ENCODE measurements at regions not wholly inside any gene's neighbourhood (a gene's known extent, or its start where the extent isn't known, plus 50 kb on each side); places are given as distances from the start of the nearest gene placed in this dataset.

GRCh38 chr1:229028987-229029878, 241.7 kb upstream of the RAB4A start:
- 100% methylated on average over 8 of the region's 10 CpGs for WGBS (ENCODE audit: insufficient coverage)

GRCh38 chr1:229029879-229030235, 241.1 kb upstream of the RAB4A start:
- TF ChIP-seq CTCF (IDR thresholded peaks at IDR 0.05): no peak
- Histone ChIP-seq H3K9me3 (ENCODE audit: control insufficient read depth, insufficient read depth, low read length) (no peaks in the 10 kb centered on the region), H3K4me1 (ENCODE audit: control insufficient read depth, insufficient read depth, low read length) (peaks cover 51% of the 10 kb centered on the region), H3K27ac (ENCODE audit: low read length) (no peak overlapping the region), H3K4me3 (ENCODE audit: low read length) (no peak overlapping the region), H3K27me3 (ENCODE audit: control insufficient read depth, insufficient read depth, low read length) (no peaks in the 10 kb centered on the region), H3K36me3 (ENCODE audit: control insufficient read depth, insufficient read depth, low read length) (no peaks in the 10 kb centered on the region)
- Mint-ChIP-seq H3K4me3 (no peak overlapping the region), H3K9me3 (no peaks in the 10 kb centered on the region), H3K27ac (no peak overlapping the region), H3K4me1 (peaks cover 26 to 33% of the 10 kb centered on the region in 2 donors), H3K36me3 (no peaks in the 10 kb centered on the region), H3K27me3 (ENCODE audit: low read depth in 2 of 2) (no peaks in the 10 kb centered on the region)
- intact Hi-C loops (cut with micrococcal nuclease): no loop called here
- DNase-seq (no peak), ATAC-seq (no peak)
- WGBS (ENCODE audit: insufficient coverage): 67% methylated on average over 1 of the region's 1 CpG

More at GRCh38 chr1:229028987-229029878, 241.7 kb upstream of the RAB4A start:
- Mint-ChIP-seq H3K36me3 (no peaks in the 10 kb centered on the region), H3K4me3 (peak overlapping the region; percentile 6), H3K27ac (no peak overlapping the region), H3K4me1 (peaks cover 24 to 27% of the 10 kb centered on the region in 2 donors), H3K27me3 (ENCODE audit: low read depth in 2 of 2) (no peaks in the 10 kb centered on the region), H3K9me3 (no peaks in the 10 kb centered on the region)
- Histone ChIP-seq H3K36me3 (ENCODE audit: control insufficient read depth, insufficient read depth, low read length) (no peaks in the 10 kb centered on the region), H3K4me3 (ENCODE audit: low read length) (no peak overlapping the region), H3K27ac (ENCODE audit: low read length) (no peak overlapping the region), H3K27me3 (ENCODE audit: control insufficient read depth, insufficient read depth, low read length) (no peaks in the 10 kb centered on the region), H3K4me1 (ENCODE audit: control insufficient read depth, insufficient read depth, low read length) (peaks cover 53% of the 10 kb centered on the region), H3K9me3 (ENCODE audit: control insufficient read depth, insufficient read depth, low read length) (no peaks in the 10 kb centered on the region)
- DNase-seq (no peak), ATAC-seq (no peak)
- TF ChIP-seq CTCF (IDR thresholded peaks at IDR 0.05): no peak
- intact Hi-C loops (cut with micrococcal nuclease): no loop called here

GRCh38 chr1:229030630-229031029, 240.3 kb upstream of the RAB4A start:
- H3K36me3 ChIP-seq (ENCODE audit: control insufficient read depth, insufficient read depth, low read length): no peaks in the 10 kb centered on the region
- H3K4me1 ChIP-seq (ENCODE audit: control insufficient read depth, insufficient read depth, low read length): peaks cover 56% of the 10 kb centered on the region
- Mint-ChIP-seq H3K4me1 (peaks cover 32 to 41% of the 10 kb centered on the region in 2 donors), H3K36me3 (no peaks in the 10 kb centered on the region), H3K9me3 (no peaks in the 10 kb centered on the region), H3K27ac (no peak overlapping the region), H3K27me3 (ENCODE audit: low read depth in 2 of 2) (no peaks in the 10 kb centered on the region), H3K4me3 (no peak overlapping the region)
- no peak overlapping the region for H3K27ac ChIP-seq (ENCODE audit: low read length)
- DNase-seq (no peak), ATAC-seq (no peak)
- H3K27me3 ChIP-seq (ENCODE audit: control insufficient read depth, insufficient read depth, low read length): no peaks in the 10 kb centered on the region
- WGBS (ENCODE audit: insufficient coverage): 90% methylated on average over 3 of the region's 3 CpGs
- no peaks in the 10 kb centered on the region for H3K9me3 ChIP-seq (ENCODE audit: control insufficient read depth, insufficient read depth, low read length)
- no peak for TF ChIP-seq CTCF (IDR thresholded peaks at IDR 0.05)
- no peak overlapping the region for H3K4me3 ChIP-seq (ENCODE audit: low read length)
- intact Hi-C loops (cut with micrococcal nuclease): no loop called here

- WGBS (ENCODE audit: insufficient coverage): 63% methylated on average over 10 of the region's 10 CpGs
- no peaks in the 10 kb centered on the region for H3K36me3 ChIP-seq (ENCODE audit: control insufficient read depth, insufficient read depth, low read length)
Measured at GRCh38 chr1:229031061-229031460, 239.8 kb upstream of the RAB4A start.

More at GRCh38 chr1:229031061-229031460, 239.8 kb upstream of the RAB4A start:
- peaks cover 36 to 46% of the 10 kb centered on the region in 2 donors for H3K4me1 Mint-ChIP-seq
- no peak overlapping the region for H3K27ac ChIP-seq (ENCODE audit: low read length)
- peaks cover 60% of the 10 kb centered on the region for H3K4me1 ChIP-seq (ENCODE audit: control insufficient read depth, insufficient read depth, low read length)
- intact Hi-C loops (cut with micrococcal nuclease): no loop called here
- no peaks in the 10 kb centered on the region for H3K27me3 ChIP-seq (ENCODE audit: control insufficient read depth, insufficient read depth, low read length)
- no peak overlapping the region for H3K4me3 ChIP-seq (ENCODE audit: low read length)
- no peaks in the 10 kb centered on the region for H3K36me3 Mint-ChIP-seq
- no peak overlapping the region for H3K27ac Mint-ChIP-seq
- H3K4me3 Mint-ChIP-seq: no peak overlapping the region
- ATAC-seq (no peak), DNase-seq (no peak)
- no peaks in the 10 kb centered on the region for H3K9me3 Mint-ChIP-seq
- H3K9me3 ChIP-seq (ENCODE audit: control insufficient read depth, insufficient read depth, low read length): no peaks in the 10 kb centered on the region
- no peak for TF ChIP-seq CTCF (IDR thresholded peaks at IDR 0.05)
- H3K27me3 Mint-ChIP-seq (ENCODE audit: low read depth in 2 of 2): no peaks in the 10 kb centered on the region
